ENCODE measurements at regions not wholly inside any gene's neighbourhood (a gene's known extent, or its start where the extent isn't known, plus 50 kb on each side); places are given as distances from the start of the nearest gene placed in this dataset.

DNA sequence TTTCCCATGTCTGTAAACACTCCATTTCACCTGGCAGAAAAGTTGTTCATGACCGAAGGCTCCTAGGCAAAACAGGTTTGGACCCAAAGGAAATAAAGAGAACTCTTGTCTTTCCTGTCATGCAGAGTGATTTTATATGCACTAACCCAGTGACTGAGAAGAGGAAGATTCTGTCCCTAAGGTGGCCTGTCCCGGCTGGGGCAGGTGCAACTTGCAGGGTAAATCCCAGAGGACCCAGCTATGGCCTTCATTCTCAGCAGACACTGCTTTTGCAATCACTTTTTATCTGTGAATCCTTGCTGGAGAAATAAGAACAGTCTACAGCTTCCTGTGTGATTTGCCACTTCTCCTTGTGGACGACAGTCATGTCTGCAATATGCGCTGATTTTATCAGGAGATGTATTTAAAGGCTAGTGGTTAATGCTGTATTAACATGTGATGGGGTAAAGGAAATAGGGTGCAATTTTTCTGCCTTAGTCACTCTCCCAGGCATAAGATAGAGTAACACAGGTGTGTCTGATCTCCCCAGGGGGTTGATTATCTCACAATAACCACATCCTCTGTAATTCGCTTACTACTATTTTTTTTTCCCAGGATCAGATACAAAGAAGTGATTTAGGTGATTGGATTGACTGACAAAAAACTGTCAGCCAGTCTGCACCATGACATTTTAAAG, 696.8 kb upstream of the SOX9 start:
- Mint-ChIP-seq H3K27me3 (no peaks in the 10 kb centered on the region), H3K4me1 (no peaks in the 10 kb centered on the region), H3K36me3 (no peaks in the 10 kb centered on the region), H3K27ac (no peak overlapping the region), H3K4me3 (no peak overlapping the region), H3K9me3 (peaks cover 0 to 23% (median 8%) of the 10 kb centered on the region in 5 donors)
- Histone ChIP-seq H3K36me3 (ENCODE audit: insufficient read depth, low read length) (no peaks in the 10 kb centered on the region), H3K9me3 (ENCODE audit: low read length) (no peaks in the 10 kb centered on the region), H3K27me3 (ENCODE audit: insufficient read depth, low read length, poor library complexity, severe bottlenecking) (no peaks in the 10 kb centered on the region), H3K4me1 (ENCODE audit: insufficient read depth, low read length) (no peaks in the 10 kb centered on the region), H3K27ac (ENCODE audit: low read depth, low read length) (no peak overlapping the region), H3K4me3 (ENCODE audit: low read length) (no peak overlapping the region)
- ChIA-PET POLR2A (no interaction called here), CTCF (no interaction called here)
- DNase-seq = no peak

DNA sequence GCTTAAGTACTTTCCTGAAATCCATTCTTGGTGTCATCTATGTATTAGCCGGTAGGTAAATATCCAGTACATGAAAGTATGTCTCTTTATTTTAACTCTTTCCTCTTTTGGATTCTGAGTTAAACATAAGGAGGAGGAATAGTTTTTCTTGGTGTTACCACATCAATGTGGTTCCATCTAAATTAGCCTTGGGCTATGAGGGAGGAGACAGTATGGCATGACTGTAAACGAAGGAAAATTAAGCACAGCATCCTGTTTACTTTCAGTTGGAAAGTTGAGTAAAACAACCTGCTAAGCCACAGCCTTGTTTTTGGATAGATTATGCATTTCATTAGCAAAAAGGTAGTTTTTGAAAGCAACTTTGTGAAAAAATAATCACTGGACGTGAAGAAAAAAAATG, 693.0 kb upstream of the SOX9 start:
- POLR2A ChIA-PET = no interaction called here
- Histone ChIP-seq H3K27me3 (ENCODE audit: insufficient read depth, low read length, poor library complexity, severe bottlenecking) (no peaks in the 10 kb centered on the region), H3K4me1 (ENCODE audit: insufficient read depth, low read length) (no peaks in the 10 kb centered on the region), H3K4me3 (ENCODE audit: low read length) (no peak overlapping the region), H3K36me3 (ENCODE audit: insufficient read depth, low read length) (no peaks in the 10 kb centered on the region), H3K27ac (ENCODE audit: low read depth, low read length) (no peak overlapping the region), H3K9me3 (ENCODE audit: low read length) (no peaks in the 10 kb centered on the region)
- Mint-ChIP-seq H3K4me3 (no peak overlapping the region), H3K27ac (no peak overlapping the region), H3K27me3 (no peaks in the 10 kb centered on the region), H3K36me3 (no peaks in the 10 kb centered on the region), H3K9me3 (peaks cover 0 to 43% (median 8%) of the 10 kb centered on the region in 5 donors), H3K4me1 (no peaks in the 10 kb centered on the region)
- no peak for DNase-seq
- CTCF ChIA-PET = no interaction called here

DNA sequence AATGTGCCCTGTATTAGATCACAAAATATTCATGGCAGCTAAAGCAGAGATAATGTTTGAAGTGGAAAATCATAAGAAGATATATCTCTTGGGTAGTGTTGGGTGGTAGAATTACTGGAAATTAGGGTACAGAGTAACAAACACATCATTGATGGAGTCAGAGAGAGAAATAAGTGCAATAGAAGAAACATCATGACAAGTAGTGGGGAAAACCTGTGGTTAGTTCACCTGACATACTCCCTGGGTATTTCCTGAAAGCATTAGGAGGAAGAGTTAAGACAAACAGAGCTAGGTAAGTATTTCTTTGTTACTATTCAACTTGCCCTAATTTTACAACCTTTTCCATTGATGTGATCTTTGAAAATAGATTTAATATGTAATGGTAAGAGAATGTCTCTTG, 691.9 kb upstream of the SOX9 start:
- H3K4me1 Mint-ChIP-seq = no peaks in the 10 kb centered on the region
- no peaks in the 10 kb centered on the region for H3K27me3 ChIP-seq (ENCODE audit: insufficient read depth, low read length, poor library complexity, severe bottlenecking)
- H3K4me3 Mint-ChIP-seq = no peak overlapping the region
- no peaks in the 10 kb centered on the region for H3K27me3 Mint-ChIP-seq
- POLR2A ChIA-PET = no interaction called here
- no peak overlapping the region for H3K27ac ChIP-seq (ENCODE audit: low read depth, low read length)
- H3K36me3 Mint-ChIP-seq = no peaks in the 10 kb centered on the region
- no peak overlapping the region for H3K27ac Mint-ChIP-seq
- H3K9me3 ChIP-seq (ENCODE audit: low read length) = no peaks in the 10 kb centered on the region
- H3K4me3 ChIP-seq (ENCODE audit: low read length) = no peak overlapping the region
- H3K9me3 Mint-ChIP-seq = peaks cover 0 to 37% (median 7%) of the 10 kb centered on the region in 5 donors
- CTCF ChIA-PET = no interaction called here
- no peak for DNase-seq
- H3K36me3 ChIP-seq (ENCODE audit: insufficient read depth, low read length) = no peaks in the 10 kb centered on the region
- H3K4me1 ChIP-seq (ENCODE audit: insufficient read depth, low read length) = no peaks in the 10 kb centered on the region

DNA sequence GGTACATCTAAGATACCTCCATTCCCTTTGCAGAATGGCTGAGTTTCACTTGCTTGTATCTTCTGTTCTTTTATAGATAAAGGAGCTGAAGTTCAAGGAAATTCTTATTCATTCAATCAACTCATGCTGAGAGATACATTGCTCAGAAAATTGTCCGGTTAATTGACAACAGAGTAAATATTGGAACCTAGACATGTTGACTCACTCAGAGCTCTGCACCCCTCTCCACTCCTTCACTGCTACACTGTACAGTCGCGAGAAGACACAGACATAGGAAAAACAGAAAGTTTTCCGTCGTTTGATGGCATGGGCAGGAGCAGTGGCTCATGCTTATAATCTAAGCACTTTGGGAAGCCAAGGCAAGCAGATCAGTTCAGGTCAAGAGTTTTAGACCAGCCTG, 690.5 kb upstream of the SOX9 start:
- CTCF ChIA-PET = no interaction called here
- DNase-seq = no peak
- H3K27me3 Mint-ChIP-seq = no peaks in the 10 kb centered on the region

DNA sequence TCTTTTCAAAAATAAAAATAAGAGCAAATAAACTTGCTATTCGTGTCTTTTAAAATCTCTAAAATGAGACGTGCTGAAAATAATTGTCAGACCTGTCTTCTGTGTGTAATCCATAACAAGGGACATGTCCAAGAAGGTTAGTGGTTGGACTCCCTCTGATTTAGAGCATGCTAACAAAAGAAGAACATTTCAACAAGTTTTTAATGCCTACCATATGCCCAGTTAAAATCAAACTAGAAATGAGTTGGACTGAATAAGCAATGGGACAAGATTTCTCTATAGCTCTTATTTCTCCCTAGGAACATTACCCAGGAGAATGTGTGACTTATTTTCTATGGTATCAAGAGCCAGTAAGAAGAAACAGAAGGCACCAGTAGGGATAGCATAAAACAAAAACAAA, 689.7 kb upstream of the SOX9 start:
- Mint-ChIP-seq H3K27ac (no peak overlapping the region), H3K4me1 (no peaks in the 10 kb centered on the region), H3K9me3 (peaks cover 0 to 34% (median 7%) of the 10 kb centered on the region in 5 donors), H3K27me3 (no peaks in the 10 kb centered on the region), H3K4me3 (no peak overlapping the region), H3K36me3 (no peaks in the 10 kb centered on the region)
- no peak for DNase-seq
- H3K36me3 ChIP-seq (ENCODE audit: insufficient read depth, low read length) = no peaks in the 10 kb centered on the region
- H3K9me3 ChIP-seq (ENCODE audit: low read length) = no peaks in the 10 kb centered on the region
- no peak overlapping the region for H3K4me3 ChIP-seq (ENCODE audit: low read length)
- H3K27me3 ChIP-seq (ENCODE audit: insufficient read depth, low read length, poor library complexity, severe bottlenecking) = no peaks in the 10 kb centered on the region
- no peak overlapping the region for H3K27ac ChIP-seq (ENCODE audit: low read depth, low read length)
- no peaks in the 10 kb centered on the region for H3K4me1 ChIP-seq (ENCODE audit: insufficient read depth, low read length)
- ChIA-PET CTCF (no interaction called here), POLR2A (no interaction called here)

More for the DNA sequence above, 690.5 kb upstream of the SOX9 start:
- Mint-ChIP-seq H3K36me3 (no peaks in the 10 kb centered on the region), H3K27ac (no peak overlapping the region), H3K9me3 (peaks cover 0 to 31% (median 7%) of the 10 kb centered on the region in 5 donors), H3K4me3 (no peak overlapping the region), H3K4me1 (no peaks in the 10 kb centered on the region)
- no peak overlapping the region for H3K4me3 ChIP-seq (ENCODE audit: low read length)
- H3K36me3 ChIP-seq (ENCODE audit: insufficient read depth, low read length) = no peaks in the 10 kb centered on the region
- no peak overlapping the region for H3K27ac ChIP-seq (ENCODE audit: low read depth, low read length)
- no peaks in the 10 kb centered on the region for H3K9me3 ChIP-seq (ENCODE audit: low read length)
- H3K4me1 ChIP-seq (ENCODE audit: insufficient read depth, low read length) = no peaks in the 10 kb centered on the region
- no peaks in the 10 kb centered on the region for H3K27me3 ChIP-seq (ENCODE audit: insufficient read depth, low read length, poor library complexity, severe bottlenecking)
- POLR2A ChIA-PET = no interaction called here

DNA sequence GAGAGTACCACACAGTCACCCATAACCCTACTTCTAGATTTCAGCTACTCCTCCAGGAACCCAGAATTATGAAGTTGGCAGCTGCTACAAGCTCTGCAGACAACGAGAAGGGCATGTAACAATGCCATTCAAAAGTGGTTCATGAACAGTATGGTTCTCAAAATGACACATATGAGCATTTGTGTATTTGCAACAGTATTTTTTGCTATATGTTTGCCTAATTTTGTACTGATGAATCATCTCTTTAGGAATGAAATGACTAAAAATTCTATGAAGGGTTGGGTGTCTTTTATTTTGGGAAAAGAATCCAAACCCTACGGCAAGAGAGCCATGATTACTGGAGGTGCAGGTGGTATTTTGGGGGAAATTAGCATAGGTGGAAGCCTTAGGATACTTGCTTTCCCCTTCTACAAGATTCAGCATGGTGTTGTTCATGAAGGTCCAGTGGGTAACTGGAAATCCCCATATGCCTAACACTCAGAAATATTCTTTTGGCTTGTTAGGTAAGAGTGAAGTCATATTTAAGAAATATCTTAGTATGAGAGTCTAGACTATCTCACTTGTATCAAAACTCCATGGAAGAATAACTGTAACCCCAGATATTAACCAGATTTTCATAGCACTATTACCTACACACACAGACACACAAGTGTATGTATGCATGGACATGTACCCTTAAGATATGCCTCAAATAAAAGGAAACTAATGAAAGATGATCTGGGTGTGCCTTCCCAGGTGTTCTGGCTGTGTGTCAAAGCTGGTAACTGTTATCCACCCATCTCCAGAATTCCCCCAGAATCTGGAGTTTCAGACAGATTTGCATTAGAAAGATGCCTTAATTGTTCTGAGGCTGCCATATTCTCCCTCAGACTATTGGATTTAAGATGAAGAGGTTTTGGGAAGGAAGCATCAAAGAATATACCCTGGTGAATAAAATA, 688.2 kb upstream of the SOX9 start:
- Mint-ChIP-seq H3K27me3 (no peaks in the 10 kb centered on the region), H3K27ac (no peak overlapping the region), H3K4me3 (no peak overlapping the region), H3K36me3 (no peaks in the 10 kb centered on the region), H3K4me1 (no peaks in the 10 kb centered on the region), H3K9me3 (peaks cover 0 to 32% (median 9%) of the 10 kb centered on the region in 5 donors)
- no peak for DNase-seq
- ChIA-PET POLR2A (no interaction called here), CTCF (no interaction called here)
- Histone ChIP-seq H3K27me3 (ENCODE audit: insufficient read depth, low read length, poor library complexity, severe bottlenecking) (no peaks in the 10 kb centered on the region), H3K4me3 (ENCODE audit: low read length) (no peak overlapping the region), H3K36me3 (ENCODE audit: insufficient read depth, low read length) (no peaks in the 10 kb centered on the region), H3K9me3 (ENCODE audit: low read length) (no peaks in the 10 kb centered on the region), H3K4me1 (ENCODE audit: insufficient read depth, low read length) (no peaks in the 10 kb centered on the region), H3K27ac (ENCODE audit: low read depth, low read length) (no peak overlapping the region)

DNA sequence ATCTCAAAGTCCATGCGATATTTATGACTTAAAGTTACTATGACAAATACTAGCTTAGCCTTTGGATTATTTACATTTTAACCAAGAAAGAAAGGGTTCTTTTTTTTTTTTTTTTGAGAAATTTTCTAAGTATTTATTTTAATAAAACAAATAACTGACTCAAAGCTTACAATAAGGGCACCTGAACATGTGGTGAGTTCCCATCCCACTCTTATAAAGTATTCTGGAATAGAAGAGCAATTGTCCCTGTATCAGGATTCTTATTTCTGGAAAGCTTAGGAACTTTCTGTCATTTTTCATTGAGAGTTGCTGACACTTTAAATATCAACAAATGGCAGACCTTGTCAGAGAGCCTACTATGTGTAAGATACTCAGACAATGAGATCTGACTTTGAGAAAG, 686.1 kb upstream of the SOX9 start:
- Histone ChIP-seq H3K4me3 (ENCODE audit: low read length) (no peak overlapping the region), H3K36me3 (ENCODE audit: insufficient read depth, low read length) (no peaks in the 10 kb centered on the region), H3K27me3 (ENCODE audit: insufficient read depth, low read length, poor library complexity, severe bottlenecking) (no peaks in the 10 kb centered on the region), H3K4me1 (ENCODE audit: insufficient read depth, low read length) (no peaks in the 10 kb centered on the region), H3K9me3 (ENCODE audit: low read length) (no peaks in the 10 kb centered on the region), H3K27ac (ENCODE audit: low read depth, low read length) (no peak overlapping the region)
- ChIA-PET POLR2A (no interaction called here), CTCF (no interaction called here)
- no peak for DNase-seq
- Mint-ChIP-seq H3K27ac (no peak overlapping the region), H3K36me3 (no peaks in the 10 kb centered on the region), H3K4me1 (no peaks in the 10 kb centered on the region), H3K27me3 (no peaks in the 10 kb centered on the region), H3K4me3 (no peak overlapping the region), H3K9me3 (peaks cover 0 to 23% (median 3%) of the 10 kb centered on the region in 5 donors)

DNA sequence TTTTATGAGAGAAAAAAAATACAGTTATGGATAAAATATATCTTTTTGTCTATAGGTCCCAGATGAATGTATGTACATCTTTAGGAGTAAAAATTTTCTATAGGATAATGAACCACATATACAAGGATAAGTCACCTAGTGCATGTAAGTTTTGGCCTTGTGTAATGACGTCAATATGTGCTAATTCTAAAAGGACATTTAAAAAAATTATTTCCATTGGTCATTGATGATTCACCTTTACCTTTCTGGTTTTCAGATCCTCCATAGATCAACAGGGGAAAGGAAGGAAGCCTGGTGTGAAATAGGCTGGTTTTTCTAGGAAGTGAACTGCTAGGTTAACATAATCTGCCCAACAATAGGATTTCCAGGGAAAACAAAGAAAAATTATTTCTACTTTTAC, 684.3 kb upstream of the SOX9 start:
- Histone ChIP-seq H3K27me3 (ENCODE audit: insufficient read depth, low read length, poor library complexity, severe bottlenecking) (no peaks in the 10 kb centered on the region), H3K9me3 (ENCODE audit: low read length) (no peaks in the 10 kb centered on the region), H3K4me3 (ENCODE audit: low read length) (no peak overlapping the region), H3K27ac (ENCODE audit: low read depth, low read length) (no peak overlapping the region), H3K36me3 (ENCODE audit: insufficient read depth, low read length) (no peaks in the 10 kb centered on the region), H3K4me1 (ENCODE audit: insufficient read depth, low read length) (no peaks in the 10 kb centered on the region)
- Mint-ChIP-seq H3K9me3 (peaks cover 0 to 18% (median 4%) of the 10 kb centered on the region in 5 donors), H3K36me3 (no peaks in the 10 kb centered on the region), H3K4me1 (no peaks in the 10 kb centered on the region), H3K4me3 (no peak overlapping the region), H3K27me3 (no peaks in the 10 kb centered on the region), H3K27ac (no peak overlapping the region)
- ChIA-PET POLR2A (no interaction called here), CTCF (no interaction called here)
- DNase-seq = no peak

Measured in CD8-positive, alpha-beta memory T cell (primary cell).